GM20000 (cell line): ENCODE measurements at regions not wholly inside any gene's neighbourhood (a gene's known extent, or its start where the extent isn't known, plus 50 kb on each side); places are given as distances from the start of the nearest gene placed in this dataset.

Source experiments
- DNase-seq: peaks from one replicate; pipeline ENCODE4 v3.0.0; 2012; ENCODE audit warnings: low spot score
- TF ChIP-seq, protein P1 (sequence below): IDR thresholded peaks from 2 replicates; pipeline ENCODE4 v1.5.1; 2012; ENCODE audit warnings: mild to moderate bottlenecking, control low read depth; ENCODE audit errors: extremely low read depth, missing control alignments

DNA sequence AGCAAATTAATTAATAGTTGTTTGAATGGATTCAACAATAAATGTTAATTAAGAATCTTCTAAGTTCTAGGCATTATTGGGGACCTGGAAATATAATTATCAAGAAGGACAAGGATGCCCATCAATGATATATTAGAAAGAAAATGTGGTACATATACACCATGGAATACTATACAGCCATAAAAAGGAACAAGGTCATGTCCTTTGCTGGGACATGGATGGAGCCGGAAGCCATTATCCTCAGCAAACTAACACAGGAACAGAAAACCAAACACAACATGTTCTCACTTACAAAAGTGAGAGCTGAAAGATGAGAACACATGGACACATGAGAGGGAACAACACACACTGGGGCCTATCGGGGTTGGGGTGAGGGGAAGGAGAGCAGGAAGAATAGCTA lies 141.4 kb upstream of the JUN start:
- TF ChIP-seq, protein P1, sequence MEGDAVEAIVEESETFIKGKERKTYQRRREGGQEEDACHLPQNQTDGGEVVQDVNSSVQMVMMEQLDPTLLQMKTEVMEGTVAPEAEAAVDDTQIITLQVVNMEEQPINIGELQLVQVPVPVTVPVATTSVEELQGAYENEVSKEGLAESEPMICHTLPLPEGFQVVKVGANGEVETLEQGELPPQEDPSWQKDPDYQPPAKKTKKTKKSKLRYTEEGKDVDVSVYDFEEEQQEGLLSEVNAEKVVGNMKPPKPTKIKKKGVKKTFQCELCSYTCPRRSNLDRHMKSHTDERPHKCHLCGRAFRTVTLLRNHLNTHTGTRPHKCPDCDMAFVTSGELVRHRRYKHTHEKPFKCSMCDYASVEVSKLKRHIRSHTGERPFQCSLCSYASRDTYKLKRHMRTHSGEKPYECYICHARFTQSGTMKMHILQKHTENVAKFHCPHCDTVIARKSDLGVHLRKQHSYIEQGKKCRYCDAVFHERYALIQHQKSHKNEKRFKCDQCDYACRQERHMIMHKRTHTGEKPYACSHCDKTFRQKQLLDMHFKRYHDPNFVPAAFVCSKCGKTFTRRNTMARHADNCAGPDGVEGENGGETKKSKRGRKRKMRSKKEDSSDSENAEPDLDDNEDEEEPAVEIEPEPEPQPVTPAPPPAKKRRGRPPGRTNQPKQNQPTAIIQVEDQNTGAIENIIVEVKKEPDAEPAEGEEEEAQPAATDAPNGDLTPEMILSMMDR = no peak
- no peak for DNase-seq

DNA sequence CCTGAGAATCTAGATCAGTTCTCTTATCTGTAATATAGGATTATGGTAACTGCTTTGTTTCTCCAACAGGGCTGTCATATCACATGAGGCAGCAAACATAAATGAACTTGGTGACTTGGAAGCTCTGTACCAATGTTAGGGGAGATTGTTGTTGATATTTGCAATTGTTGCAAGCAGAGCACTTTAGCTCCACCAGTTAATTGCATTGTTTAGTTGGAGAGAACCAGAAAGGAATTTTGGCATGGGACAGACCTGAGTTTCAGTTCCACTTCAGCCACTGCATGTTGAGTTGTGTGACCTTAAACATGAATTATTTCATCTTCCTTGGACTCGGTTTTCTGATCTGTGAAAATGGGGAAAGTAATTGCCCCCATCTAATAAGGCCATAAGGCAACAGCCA lies 142.3 kb upstream of the JUN start:
- no peak for DNase-seq
- TF ChIP-seq, protein P1 = no peak

DNA sequence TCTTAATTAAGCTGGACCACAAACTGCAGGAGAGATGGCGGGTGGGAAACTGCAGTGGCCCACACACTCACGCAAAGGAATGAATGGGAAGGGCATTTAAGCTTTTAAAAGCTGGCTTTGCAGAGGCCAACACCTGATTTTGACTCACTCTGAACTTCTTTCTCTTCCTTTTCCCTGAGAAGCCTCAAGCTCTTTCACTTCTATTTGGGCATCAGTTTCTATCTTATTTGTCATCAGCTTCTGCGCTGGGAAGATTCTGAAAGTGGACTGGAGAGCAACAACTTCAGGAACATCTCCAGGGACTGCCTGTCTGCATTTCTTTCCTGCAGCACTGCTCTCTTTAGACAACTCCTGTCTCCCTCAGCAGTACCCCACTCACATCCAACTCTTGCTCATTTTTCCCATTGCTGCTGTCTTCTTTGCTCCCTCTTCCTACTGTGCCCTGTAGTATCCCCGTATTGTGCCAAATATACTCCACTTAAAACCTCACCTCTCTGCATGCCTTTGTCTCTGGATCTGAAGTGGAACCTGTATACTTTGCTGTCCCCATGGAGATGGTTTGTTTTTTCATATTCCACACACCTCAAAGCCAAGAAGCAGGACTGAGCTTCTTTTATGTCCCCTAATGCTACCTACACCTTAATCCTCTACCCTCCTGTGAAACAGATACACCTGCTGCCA lies 143.3 kb upstream of the JUN start:
- TF ChIP-seq, protein P1 = no peak
- no peak for DNase-seq

DNA sequence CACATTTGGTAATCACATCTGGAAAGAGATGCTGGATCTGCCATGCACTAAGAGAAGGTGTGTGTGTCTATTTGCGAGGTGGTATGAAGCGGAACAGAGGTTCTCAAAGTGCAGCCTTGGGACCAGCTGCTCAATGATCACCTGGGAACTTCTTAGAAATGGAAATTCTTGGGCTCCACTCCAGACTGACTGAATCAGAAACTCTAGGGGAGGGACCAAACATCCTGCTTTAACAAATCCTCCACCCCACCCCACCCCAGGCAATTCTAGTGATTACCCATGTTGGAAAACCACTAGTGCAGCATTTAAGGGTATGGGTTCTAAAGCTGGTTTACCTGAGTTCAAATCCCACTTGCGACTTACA lies 143.9 kb upstream of the JUN start:
- TF ChIP-seq, protein P1 = no peak
- DNase-seq = no peak

DNA sequence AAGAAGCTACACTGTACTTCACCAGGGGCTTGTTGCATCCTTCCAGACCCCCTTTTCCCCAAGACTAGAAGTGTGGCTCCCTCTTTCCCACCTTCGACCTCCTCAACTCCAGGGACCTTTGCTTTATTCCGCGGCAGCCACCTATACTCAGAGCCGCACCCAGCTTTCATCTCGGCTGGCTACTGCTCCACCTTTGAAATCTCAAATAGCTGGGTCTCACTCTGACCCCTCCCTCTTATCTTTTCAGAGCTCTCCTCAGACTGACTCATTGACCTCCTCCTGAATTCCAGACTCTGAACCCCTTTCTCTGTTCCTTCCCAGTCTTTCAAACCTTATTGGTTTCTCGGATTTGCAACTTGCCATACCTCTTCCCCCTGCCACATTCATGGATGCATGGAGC lies 144.7 kb upstream of the JUN start:
- no peak for DNase-seq
- TF ChIP-seq, protein P1 = no peak

DNA sequence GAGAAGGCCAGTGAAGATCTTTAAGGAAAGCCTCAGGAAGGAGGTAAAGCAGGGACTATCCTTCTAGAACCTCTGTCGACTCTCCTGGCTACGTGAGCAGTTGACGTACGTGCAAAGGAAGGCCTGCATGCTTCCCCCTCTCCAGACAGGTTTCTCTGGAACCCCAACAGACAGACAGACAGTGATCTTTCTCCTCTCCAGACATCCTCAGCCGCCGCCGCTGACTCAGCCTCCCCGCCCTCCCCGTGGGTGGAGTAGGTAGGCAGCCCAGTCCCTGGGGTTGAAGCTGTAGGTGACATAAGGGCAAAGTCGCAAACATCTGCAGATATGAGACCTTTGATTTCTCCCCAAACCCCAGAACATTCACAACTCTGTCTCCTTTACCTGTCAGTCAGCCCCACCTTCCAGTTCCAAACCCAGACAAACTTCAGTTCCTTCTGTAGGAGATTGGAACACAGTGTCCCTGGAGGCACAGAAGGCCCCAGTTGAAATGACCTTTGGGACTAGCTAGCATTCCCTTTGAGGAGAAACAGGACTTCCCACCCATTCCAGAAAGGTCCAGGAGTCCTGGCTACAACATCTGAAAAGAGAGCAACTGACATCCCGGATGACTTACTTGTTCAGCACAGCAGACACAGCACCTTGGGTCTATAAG lies 146.0 kb upstream of the JUN start:
- TF ChIP-seq, protein P1 = no peak
- no peak for DNase-seq

DNA sequence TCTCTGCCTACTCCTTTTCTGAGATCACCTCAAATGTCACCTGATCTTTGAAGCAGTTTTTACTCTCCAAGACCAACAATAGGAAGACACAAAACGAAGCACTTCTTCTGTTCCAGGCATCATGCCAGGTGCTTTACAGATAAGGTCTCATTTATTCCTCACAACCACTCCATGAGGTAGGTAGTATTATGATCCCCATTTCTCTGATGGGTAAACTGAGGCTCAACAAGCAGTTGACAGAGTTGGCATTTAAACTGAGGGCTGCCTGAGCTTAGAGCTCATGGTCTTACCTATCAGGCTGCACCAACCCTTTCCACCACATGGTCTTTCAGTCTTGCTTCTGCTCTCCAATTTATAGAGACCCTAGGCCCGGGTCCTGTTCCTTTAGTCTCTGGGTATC lies 147.2 kb upstream of the JUN start:
- TF ChIP-seq, protein P1 = no peak

More for the DNA sequence above, 147.2 kb upstream of the JUN start:
- DNase-seq = no peak
